ENCODE measurements at regions not wholly inside any gene's neighbourhood (a gene's known extent, or its start where the extent isn't known, plus 50 kb on each side); places are given as distances from the start of the nearest gene placed in this dataset.

DNA sequence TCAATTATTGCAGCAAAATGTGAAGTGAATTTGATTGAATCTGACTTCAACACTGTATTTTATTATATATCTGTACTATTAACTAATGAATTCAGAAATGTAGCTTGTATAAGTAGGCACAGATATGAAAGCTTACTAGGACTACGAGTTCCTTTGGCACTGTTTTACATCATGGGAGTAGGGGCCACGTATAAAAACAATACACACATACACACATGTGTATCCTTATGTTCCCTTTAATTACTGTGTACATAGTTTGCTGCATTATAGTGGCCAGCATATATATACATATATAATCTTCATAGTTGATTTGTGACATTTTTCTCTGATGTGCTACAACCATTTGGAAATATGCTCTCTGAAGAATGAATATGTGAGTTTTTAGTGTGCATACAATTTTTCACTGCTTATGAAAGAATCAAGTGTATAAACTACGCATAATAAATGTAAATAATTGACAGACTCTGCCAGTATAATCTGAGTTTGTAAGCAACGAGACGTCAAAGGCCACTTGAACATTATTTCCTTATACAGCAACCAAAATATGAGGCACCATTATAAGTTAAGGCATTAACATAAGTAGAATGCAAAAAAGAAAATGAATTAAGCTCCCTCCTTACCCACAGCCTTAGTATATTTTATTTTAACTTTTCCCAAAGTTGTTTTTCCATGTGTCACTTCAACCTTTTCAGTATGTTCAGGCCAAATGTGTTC is 98.1 kb upstream of the GALNT5 start:
- no peak overlapping the region for H3K4me3 Mint-ChIP-seq
- no peak for TF ChIP-seq ZNF462 (CRISPR knock-in tag; IDR thresholded peaks at IDR 0.05)
- TF ChIP-seq POLR2AphosphoS5 (IDR thresholded peaks at IDR 0.05; ENCODE audit: low read depth) = no peak
- no peak for TF ChIP-seq ZNF331 (CRISPR knock-in tag; IDR thresholded peaks at IDR 0.05; ENCODE audit: low read depth)
- no peak for TF ChIP-seq REST (IDR thresholded peaks at IDR 0.05; ENCODE audit: unreplicated experiment)
- no peak for TF ChIP-seq EZH2 (IDR thresholded peaks at IDR 0.05; ENCODE audit: low read depth, unreplicated experiment)
- no peak for TF ChIP-seq NANOG (IDR thresholded peaks at IDR 0.05; ENCODE audit: borderline replicate concordance)
- no peak for TF ChIP-seq ZNF114 (CRISPR knock-in tag; IDR thresholded peaks at IDR 0.05)
- no peak for TF ChIP-seq JUNB (IDR thresholded peaks at IDR 0.05; ENCODE audit: unreplicated experiment)
- TF ChIP-seq EZH2phosphoT487 (IDR thresholded peaks at IDR 0.05; ENCODE audit: unreplicated experiment) = no peak

More for the DNA sequence above, 98.1 kb upstream of the GALNT5 start:
- no peaks in the 10 kb centered on the region for H3K4me1 Mint-ChIP-seq
- Histone ChIP-seq H3K79me2 (replicated peaks; ENCODE audit: insufficient read depth) (no peaks in the 10 kb centered on the region), H2AFZ (no peak overlapping the region), H3K4me2 (no peak overlapping the region), H3K27me3 (ENCODE audit: insufficient read depth) (no peaks in the 10 kb centered on the region), H3F3A (replicated peaks; ENCODE audit: low read depth) (no peaks in the 10 kb centered on the region), H3K9me2 (ENCODE audit: insufficient read depth) (peaks cover 3% of the 10 kb centered on the region; the same call in 1 of the 2 replicates), H4K20me1 (replicated peaks; ENCODE audit: insufficient read depth) (no peaks in the 10 kb centered on the region), H3K36me3 (ENCODE audit: insufficient read depth) (no peaks in the 10 kb centered on the region), H3K27ac (ENCODE audit: low read depth) (no peak overlapping the region), H3K4me1 (ENCODE audit: insufficient read depth) (no peaks in the 10 kb centered on the region), H3K4me3 (no peak overlapping the region)
- no peak overlapping the region for H3K27ac Mint-ChIP-seq
- ATAC-seq (no peak), DNase-seq (ENCODE audit: low spot score) (no peak)
- H3K27me3 Mint-ChIP-seq (ENCODE audit: insufficient read depth, low read depth, poor library complexity) = no peaks in the 10 kb centered on the region
- H3K36me3 Mint-ChIP-seq (ENCODE audit: low read depth) = no peaks in the 10 kb centered on the region
- peaks cover 6% of the 10 kb centered on the region; the same call in 2 of the 3 replicates for H3K9me3 Mint-ChIP-seq
